GM18858 (cell line): ENCODE measurements at regions not wholly inside any gene's neighbourhood (a gene's known extent, or its start where the extent isn't known, plus 50 kb on each side); places are given as distances from the start of the nearest gene placed in this dataset.

Experiments used
- ATAC-seq: cut with Tn5 transposase; IDR thresholded peaks from one replicate; pipeline ENCODE4 v1.9.1; 2021; ENCODE audit not compliant: unreplicated experiment

- ATAC-seq: no peak
These were observed 49.9 kb upstream of the GRK3 start for GRCh38 chr22:25514436-25515180.
